ENCODE measurements at regions not wholly inside any gene's neighbourhood (a gene's known extent, or its start where the extent isn't known, plus 50 kb on each side); places are given as distances from the start of the nearest gene placed in this dataset.

DNA sequence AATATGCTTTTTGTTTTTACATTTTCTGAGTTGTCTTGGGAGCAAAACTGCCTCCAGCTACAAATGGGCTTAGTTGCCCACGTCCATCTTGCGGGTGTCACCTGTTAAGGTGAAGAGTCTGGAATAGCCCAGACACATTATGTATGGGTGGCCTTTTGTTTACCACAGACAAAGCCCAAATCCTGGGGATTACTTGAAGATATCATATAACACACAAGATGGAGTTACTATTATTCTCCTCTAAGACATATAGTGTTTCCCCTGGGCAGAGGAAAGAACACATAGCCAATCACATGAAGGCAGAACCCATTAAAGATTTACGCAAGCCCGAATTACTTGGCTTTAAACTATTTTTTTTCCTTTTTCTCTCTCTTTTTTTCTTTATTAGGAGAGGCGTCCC, 625.6 kb upstream of the FAM241A start:
- DNase-seq (no peak), ATAC-seq (ENCODE audit: insufficient read depth, low read depth) (no peak)
- Histone ChIP-seq H3K9ac (ENCODE audit: low read depth, low read length) (no peak overlapping the region), H2AFZ (ENCODE audit: low read depth, low read length) (no peak overlapping the region), H3K36me3 (ENCODE audit: insufficient read depth, low read length) (no peaks in the 10 kb centered on the region), H3K4me1 (ENCODE audit: insufficient read depth, low read length) (no peaks in the 10 kb centered on the region), H4K20me1 (ENCODE audit: insufficient read depth, low read length) (no peaks in the 10 kb centered on the region), H3K4me3 (ENCODE audit: low read depth in 1 of 2, low read length in 2 of 2) (no peak overlapping the region), H3K4me2 (ENCODE audit: insufficient read depth, low read length) (no peak overlapping the region), H3K27ac (ENCODE audit: low read length) (no peak overlapping the region), H3K27me3 (ENCODE audit: insufficient read depth, low read length, poor library complexity) (no peaks in the 10 kb centered on the region), H3K79me2 (ENCODE audit: insufficient read depth, low read length) (no peaks in the 10 kb centered on the region), H3K9me3 (ENCODE audit: insufficient read depth, low read length, severe bottlenecking) (no peaks in the 10 kb centered on the region)
- TF ChIP-seq EZH2 (IDR thresholded peaks at IDR 0.05; ENCODE audit: borderline replicate concordance, low read depth, low read length, severe bottlenecking): no peak
- TF ChIP-seq, protein P1, sequence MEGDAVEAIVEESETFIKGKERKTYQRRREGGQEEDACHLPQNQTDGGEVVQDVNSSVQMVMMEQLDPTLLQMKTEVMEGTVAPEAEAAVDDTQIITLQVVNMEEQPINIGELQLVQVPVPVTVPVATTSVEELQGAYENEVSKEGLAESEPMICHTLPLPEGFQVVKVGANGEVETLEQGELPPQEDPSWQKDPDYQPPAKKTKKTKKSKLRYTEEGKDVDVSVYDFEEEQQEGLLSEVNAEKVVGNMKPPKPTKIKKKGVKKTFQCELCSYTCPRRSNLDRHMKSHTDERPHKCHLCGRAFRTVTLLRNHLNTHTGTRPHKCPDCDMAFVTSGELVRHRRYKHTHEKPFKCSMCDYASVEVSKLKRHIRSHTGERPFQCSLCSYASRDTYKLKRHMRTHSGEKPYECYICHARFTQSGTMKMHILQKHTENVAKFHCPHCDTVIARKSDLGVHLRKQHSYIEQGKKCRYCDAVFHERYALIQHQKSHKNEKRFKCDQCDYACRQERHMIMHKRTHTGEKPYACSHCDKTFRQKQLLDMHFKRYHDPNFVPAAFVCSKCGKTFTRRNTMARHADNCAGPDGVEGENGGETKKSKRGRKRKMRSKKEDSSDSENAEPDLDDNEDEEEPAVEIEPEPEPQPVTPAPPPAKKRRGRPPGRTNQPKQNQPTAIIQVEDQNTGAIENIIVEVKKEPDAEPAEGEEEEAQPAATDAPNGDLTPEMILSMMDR (IDR thresholded peaks at IDR 0.05; ENCODE audit: borderline replicate concordance, extremely low read depth, low read length, poor library complexity, severe bottlenecking): no peak

DNA sequence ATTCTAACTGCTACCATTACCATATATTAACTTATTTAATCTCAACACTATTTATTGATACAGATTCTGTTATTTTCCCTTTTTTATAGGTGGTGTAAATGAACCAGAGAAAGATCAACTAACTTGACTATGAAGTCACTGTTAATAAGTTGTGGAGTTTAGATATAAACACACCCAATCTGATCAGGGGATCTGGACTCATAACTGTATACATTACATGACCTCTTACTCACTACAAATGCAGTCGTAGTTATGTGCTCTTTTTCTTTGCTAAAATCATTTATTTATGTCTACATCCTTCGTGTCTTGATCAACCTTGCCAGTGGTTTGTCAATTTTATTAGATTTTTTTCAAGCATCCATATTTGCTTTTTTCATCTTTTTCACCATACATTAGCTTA, 614.8 kb upstream of the FAM241A start:
- Histone ChIP-seq H3K4me1 (ENCODE audit: insufficient read depth, low read length) (no peaks in the 10 kb centered on the region), H3K4me3 (ENCODE audit: low read depth in 1 of 2, low read length in 2 of 2) (no peak overlapping the region), H3K9me3 (ENCODE audit: insufficient read depth, low read length, severe bottlenecking) (no peaks in the 10 kb centered on the region), H4K20me1 (ENCODE audit: insufficient read depth, low read length) (no peaks in the 10 kb centered on the region), H2AFZ (ENCODE audit: low read depth, low read length) (no peak overlapping the region), H3K9ac (ENCODE audit: low read depth, low read length) (no peak overlapping the region), H3K27me3 (ENCODE audit: insufficient read depth, low read length, poor library complexity) (no peaks in the 10 kb centered on the region), H3K36me3 (ENCODE audit: insufficient read depth, low read length) (no peaks in the 10 kb centered on the region), H3K27ac (ENCODE audit: low read length) (no peak overlapping the region), H3K4me2 (ENCODE audit: insufficient read depth, low read length) (no peak overlapping the region), H3K79me2 (ENCODE audit: insufficient read depth, low read length) (no peaks in the 10 kb centered on the region)
- no peak for DNase-seq
- ATAC-seq (ENCODE audit: insufficient read depth, low read depth): no peak
- TF ChIP-seq, protein P1 (IDR thresholded peaks at IDR 0.05; ENCODE audit: borderline replicate concordance, extremely low read depth, low read length, poor library complexity, severe bottlenecking): no peak
- TF ChIP-seq EZH2 (IDR thresholded peaks at IDR 0.05; ENCODE audit: borderline replicate concordance, low read depth, low read length, severe bottlenecking): no peak

DNA sequence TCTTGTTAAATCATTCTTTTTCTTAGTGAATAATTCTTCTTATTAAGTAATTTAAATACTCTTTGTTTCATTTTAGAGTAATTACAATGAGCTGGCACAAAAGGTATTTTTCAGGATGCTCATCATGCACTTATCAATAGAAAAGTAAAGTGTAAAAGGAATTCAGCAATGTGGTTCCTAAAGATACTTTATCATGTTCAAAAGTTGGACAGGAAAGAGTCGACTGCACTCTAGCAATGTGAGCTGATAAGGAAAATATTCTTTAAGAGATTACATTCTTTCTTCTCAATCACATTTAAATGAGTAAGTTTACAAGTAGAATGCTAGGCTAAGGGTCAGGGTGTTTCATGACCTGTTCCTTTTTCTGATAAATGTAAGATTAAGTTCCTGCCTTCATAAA, 609.5 kb upstream of the FAM241A start:
- Histone ChIP-seq H3K4me1 (ENCODE audit: insufficient read depth, low read length) (no peaks in the 10 kb centered on the region), H3K9me3 (ENCODE audit: insufficient read depth, low read length, severe bottlenecking) (no peaks in the 10 kb centered on the region), H3K9ac (ENCODE audit: low read depth, low read length) (no peak overlapping the region), H3K4me3 (ENCODE audit: low read depth in 1 of 2, low read length in 2 of 2) (no peak overlapping the region), H3K79me2 (ENCODE audit: insufficient read depth, low read length) (no peaks in the 10 kb centered on the region), H3K4me2 (ENCODE audit: insufficient read depth, low read length) (no peak overlapping the region), H3K36me3 (ENCODE audit: insufficient read depth, low read length) (no peaks in the 10 kb centered on the region), H2AFZ (ENCODE audit: low read depth, low read length) (no peak overlapping the region), H4K20me1 (ENCODE audit: insufficient read depth, low read length) (no peaks in the 10 kb centered on the region), H3K27me3 (ENCODE audit: insufficient read depth, low read length, poor library complexity) (no peaks in the 10 kb centered on the region), H3K27ac (ENCODE audit: low read length) (no peak overlapping the region)
- DNase-seq: no peak
- TF ChIP-seq, protein P1 (IDR thresholded peaks at IDR 0.05; ENCODE audit: borderline replicate concordance, extremely low read depth, low read length, poor library complexity, severe bottlenecking): no peak
- no peak for TF ChIP-seq EZH2 (IDR thresholded peaks at IDR 0.05; ENCODE audit: borderline replicate concordance, low read depth, low read length, severe bottlenecking)
- no peak for ATAC-seq (ENCODE audit: insufficient read depth, low read depth)

GRCh38 chr4:111537165-111537564, 608.1 kb upstream of the FAM241A start:
- Histone ChIP-seq H3K9me3 (ENCODE audit: insufficient read depth, low read length, severe bottlenecking) (no peaks in the 10 kb centered on the region), H4K20me1 (ENCODE audit: insufficient read depth, low read length) (no peaks in the 10 kb centered on the region), H3K4me2 (ENCODE audit: insufficient read depth, low read length) (no peak overlapping the region), H2AFZ (ENCODE audit: low read depth, low read length) (no peak overlapping the region), H3K27me3 (ENCODE audit: insufficient read depth, low read length, poor library complexity) (no peaks in the 10 kb centered on the region), H3K4me3 (ENCODE audit: low read depth in 1 of 2, low read length in 2 of 2) (no peak overlapping the region), H3K9ac (ENCODE audit: low read depth, low read length) (no peak overlapping the region), H3K79me2 (ENCODE audit: insufficient read depth, low read length) (no peaks in the 10 kb centered on the region), H3K27ac (ENCODE audit: low read length) (no peak overlapping the region), H3K36me3 (ENCODE audit: insufficient read depth, low read length) (no peaks in the 10 kb centered on the region), H3K4me1 (ENCODE audit: insufficient read depth, low read length) (no peaks in the 10 kb centered on the region)
- TF ChIP-seq, protein P1 (IDR thresholded peaks at IDR 0.05; ENCODE audit: borderline replicate concordance, extremely low read depth, low read length, poor library complexity, severe bottlenecking): no peak
- no peak for TF ChIP-seq EZH2 (IDR thresholded peaks at IDR 0.05; ENCODE audit: borderline replicate concordance, low read depth, low read length, severe bottlenecking)
- ATAC-seq (ENCODE audit: insufficient read depth, low read depth) (no peak), DNase-seq (no peak)

Data from DND-41 (cell line).